Natural killer cell (primary cell): ENCODE measurements at regions not wholly inside any gene's neighbourhood (a gene's known extent, or its start where the extent isn't known, plus 50 kb on each side); places are given as distances from the start of the nearest gene placed in this dataset.

Source experiments
- ATAC-seq, 3 donors: fragments of 150-1000 bp in 2 of 3; fragments of 200-7000 bp in 1 of 3; cut with Tn5 transposase; 1 replicate in 1 of 3; 2 replicates in 2 of 3; pipeline ENCODE4 v1.10.0; 2021; ENCODE audit warnings: mild to moderate bottlenecking in 2 of 3, moderate library complexity in 2 of 3
- DNase-seq, 2 donors: peaks; one replicate each; pipeline versions ENCODE4 v3.0.0 to v3.0.0-alpha.2; 2013 to 2021; ENCODE audit warnings: mixed read lengths in 1 of 2
- H3K27ac ChIP-seq: one replicate; pipeline ENCODE4 v1.5.1; 2013; ENCODE audit warnings: mild to moderate bottlenecking, low read length
- H3K27me3 ChIP-seq: one replicate; pipeline ENCODE4 v1.6.1; 2013; ENCODE audit warnings: low read length; ENCODE audit not compliant: control insufficient read depth, insufficient read depth
- H3K36me3 ChIP-seq: one replicate; pipeline ENCODE4 v1.6.1; 2013; ENCODE audit warnings: low read length; ENCODE audit not compliant: control insufficient read depth, insufficient read depth
- H3K4me1 ChIP-seq: one replicate; pipeline ENCODE4 v1.6.1; 2013; ENCODE audit warnings: low read length; ENCODE audit not compliant: control insufficient read depth, insufficient read depth
- H3K4me3 ChIP-seq: one replicate; pipeline ENCODE4 v1.5.1; 2013; ENCODE audit warnings: low read length
- H3K9me3 ChIP-seq: one replicate; pipeline ENCODE4 v1.6.1; 2013; ENCODE audit warnings: low read length; ENCODE audit not compliant: control insufficient read depth, insufficient read depth
- H3K27ac Mint-ChIP-seq, 2 donors: one replicate each; pipeline ENCODE4 v1.8.0; 2022; ENCODE audit warnings: mild to moderate bottlenecking in 2 of 2, mixed read lengths in 2 of 2, moderate library complexity in 1 of 2
- H3K27me3 Mint-ChIP-seq, 2 donors: one replicate each; pipeline ENCODE4 v1.8.0; 2022; ENCODE audit warnings: low read depth in 2 of 2, mixed read lengths in 2 of 2
- H3K36me3 Mint-ChIP-seq: one replicate; pipeline ENCODE4 v1.8.0; 2022; ENCODE audit warnings: mixed read lengths
- H3K4me1 Mint-ChIP-seq, 2 donors: one replicate each; pipeline ENCODE4 v1.8.0; 2022; ENCODE audit warnings: mixed read lengths in 2 of 2
- H3K4me3 Mint-ChIP-seq: one replicate; pipeline ENCODE4 v1.8.0; 2022; ENCODE audit warnings: mild to moderate bottlenecking, moderate library complexity, mixed read lengths
- H3K9me3 Mint-ChIP-seq, 2 donors: one replicate each; pipeline ENCODE4 v1.8.0; 2022; ENCODE audit warnings: mixed read lengths in 2 of 2
- CTCF ChIP-seq: fragments of 200-600 bp; IDR thresholded peaks from one replicate; pipeline ENCODE4 v1.8.0; 2022; ENCODE audit warnings: antibody characterized with exemption
- WGBS: methylation state at CpG from one replicate; pipeline ENCODE4 v1.1.7; 2013; ENCODE audit warnings: missing lambda C conversion rate; ENCODE audit not compliant: insufficient coverage; 5-methylcytosine and 5-hydroxymethylcytosine counted together
- intact Hi-C: fragments of 100-400 bp; cut with micrococcal nuclease; formaldehyde crosslinking; loops from one replicate; pipeline ENCODE4 v1.14.2; 2022

DNA sequence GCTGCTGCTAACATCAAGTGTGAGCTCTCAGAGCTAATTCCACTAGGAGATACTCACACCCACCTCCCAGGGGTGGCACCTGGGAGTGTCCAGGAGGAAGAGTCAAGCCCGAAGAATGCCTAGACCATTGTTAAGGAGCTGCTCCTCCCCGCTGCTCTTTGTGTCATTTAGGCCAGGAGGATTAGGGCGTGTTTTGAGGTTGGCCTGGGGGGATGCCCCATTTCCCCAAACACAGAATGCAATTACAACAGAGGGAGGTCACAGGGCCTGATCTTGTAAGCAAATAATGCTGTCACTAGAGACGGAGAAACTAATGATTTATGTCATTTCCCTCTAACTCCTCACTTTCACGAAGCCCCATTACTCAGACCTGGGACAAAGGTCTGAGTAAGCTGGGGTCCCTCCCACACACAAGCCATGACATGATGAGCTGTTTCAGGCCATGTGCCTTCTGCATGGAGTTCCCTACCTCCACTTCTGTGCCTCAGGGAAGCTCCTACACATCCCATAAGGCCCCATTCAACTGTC lies 312.5 kb downstream of the ACTL7B start:
- Mint-ChIP-seq H3K4me3 (no peak overlapping the region), H3K27ac (no peak overlapping the region), H3K36me3 (no peaks in the 10 kb centered on the region), H3K4me1 (no peaks in the 10 kb centered on the region), H3K27me3 (no peaks in the 10 kb centered on the region), H3K9me3 (peaks cover 0 to 2% of the 10 kb centered on the region in 2 donors)
- DNase-seq (no peak), ATAC-seq (no peak)
- no peak overlapping the region for H3K27ac ChIP-seq
- no peak for TF ChIP-seq CTCF
- H3K4me3 ChIP-seq = no peak overlapping the region
- H3K4me1 ChIP-seq = no peaks in the 10 kb centered on the region
- no peaks in the 10 kb centered on the region for H3K36me3 ChIP-seq
- no peaks in the 10 kb centered on the region for H3K27me3 ChIP-seq
- 85% methylated on average over 5 of the region's 5 CpGs for WGBS
- intact Hi-C loops = no loop called here
- H3K9me3 ChIP-seq = no peaks in the 10 kb centered on the region

GRCh38 chr9:108537756-108538155 lies 318.0 kb downstream of the ACTL7B start:
- Mint-ChIP-seq H3K36me3 (no peaks in the 10 kb centered on the region), H3K4me1 (no peaks in the 10 kb centered on the region), H3K9me3 (peaks cover 3 to 9% of the 10 kb centered on the region in 2 donors), H3K27ac (no peak overlapping the region), H3K27me3 (no peaks in the 10 kb centered on the region), H3K4me3 (no peak overlapping the region)
- Histone ChIP-seq H3K9me3 (no peaks in the 10 kb centered on the region), H3K4me1 (no peaks in the 10 kb centered on the region), H3K27ac (no peak overlapping the region), H3K27me3 (no peaks in the 10 kb centered on the region), H3K36me3 (no peaks in the 10 kb centered on the region), H3K4me3 (no peak overlapping the region)
- no peak for ATAC-seq
- intact Hi-C loops = no loop called here
- no peak for TF ChIP-seq CTCF
- DNase-seq = no peak
- WGBS = 84% methylated on average over 6 of the region's 7 CpGs

DNA sequence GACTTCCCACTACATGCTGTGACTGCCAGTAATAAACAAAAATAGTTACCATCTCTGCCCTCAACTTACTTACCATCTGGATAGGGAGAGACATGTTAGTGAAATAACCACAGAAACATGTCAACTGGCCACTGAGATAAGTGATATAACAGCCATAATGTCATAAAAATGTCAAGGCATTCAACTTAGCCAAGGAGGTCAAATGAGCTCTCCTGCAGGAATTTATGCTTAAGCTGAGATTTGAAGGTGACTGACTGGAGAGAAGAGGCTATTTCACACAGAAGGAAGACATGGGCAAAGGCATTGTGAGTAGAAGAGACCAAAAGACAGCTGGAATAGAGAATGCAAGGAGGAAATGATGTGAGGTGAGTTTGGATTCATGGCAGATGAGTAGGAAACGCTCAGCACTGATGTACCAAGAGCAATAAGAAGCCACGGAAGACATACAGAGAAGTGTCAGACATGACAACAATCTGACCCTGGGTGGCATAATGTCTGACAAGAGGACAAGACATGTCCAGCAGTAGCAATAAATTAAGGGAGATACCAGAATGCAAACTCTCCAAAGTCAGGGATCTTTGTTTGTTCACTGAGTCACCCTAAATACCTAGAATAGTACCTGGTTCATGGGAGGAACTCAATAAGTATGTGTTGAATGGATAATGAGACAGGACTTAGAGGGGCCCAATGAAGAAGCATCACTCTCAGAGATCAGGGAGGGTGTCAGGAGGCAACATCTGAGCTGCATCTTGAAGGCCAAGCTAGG lies 318.8 kb downstream of the ACTL7B start:
- H3K36me3 ChIP-seq = no peaks in the 10 kb centered on the region
- no peaks in the 10 kb centered on the region for H3K27me3 ChIP-seq
- Mint-ChIP-seq H3K36me3 (no peaks in the 10 kb centered on the region), H3K27me3 (no peaks in the 10 kb centered on the region), H3K27ac (no peak overlapping the region), H3K4me1 (no peaks in the 10 kb centered on the region), H3K9me3 (peaks cover 3 to 9% of the 10 kb centered on the region in 2 donors), H3K4me3 (no peak overlapping the region)
- DNase-seq = no peak
- WGBS = 97% methylated on average over 2 of the region's 2 CpGs
- ATAC-seq = no peak
- intact Hi-C loops = no loop called here
- H3K9me3 ChIP-seq = no peaks in the 10 kb centered on the region
- no peak overlapping the region for H3K27ac ChIP-seq
- no peaks in the 10 kb centered on the region for H3K4me1 ChIP-seq
- no peak for TF ChIP-seq CTCF
- no peak overlapping the region for H3K4me3 ChIP-seq

DNA sequence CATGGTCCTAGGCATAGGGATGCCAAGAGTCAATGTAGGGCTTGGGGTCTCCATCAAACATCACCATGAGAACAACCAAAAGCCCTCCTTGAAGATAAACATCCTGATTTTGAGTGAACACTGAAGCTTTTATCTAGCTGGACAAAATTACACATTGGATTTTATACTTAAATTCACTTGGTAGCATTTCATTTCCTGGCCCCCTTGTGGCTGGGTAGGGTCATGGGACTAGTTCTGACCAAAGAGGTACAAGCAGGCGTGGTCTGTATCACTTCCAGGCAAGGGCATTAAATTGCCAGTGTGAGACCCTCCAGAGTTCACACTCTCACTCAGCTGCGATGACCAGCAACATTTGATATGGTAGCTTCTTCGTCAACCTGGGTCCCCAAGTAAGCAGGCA lies 320.3 kb downstream of the ACTL7B start:
- no peak for ATAC-seq
- Mint-ChIP-seq H3K9me3 (peaks cover 5 to 11% of the 10 kb centered on the region in 2 donors), H3K27ac (no peak overlapping the region), H3K27me3 (no peaks in the 10 kb centered on the region), H3K4me1 (no peaks in the 10 kb centered on the region), H3K4me3 (no peak overlapping the region), H3K36me3 (no peaks in the 10 kb centered on the region)
- 88% methylated on average over 3 of the region's 3 CpGs for WGBS
- DNase-seq = no peak
- H3K27ac ChIP-seq = no peak overlapping the region
- H3K27me3 ChIP-seq = no peaks in the 10 kb centered on the region
- H3K4me3 ChIP-seq = no peak overlapping the region
- H3K36me3 ChIP-seq = no peaks in the 10 kb centered on the region
- no peaks in the 10 kb centered on the region for H3K4me1 ChIP-seq
- TF ChIP-seq CTCF = no peak
- H3K9me3 ChIP-seq = no peaks in the 10 kb centered on the region
- intact Hi-C loops = no loop called here
